GM12878 (cell line): ENCODE measurements at regions not wholly inside any gene's neighbourhood (a gene's known extent, or its start where the extent isn't known, plus 50 kb on each side); places are given as distances from the start of the nearest gene placed in this dataset.

Experiments
- ATAC-seq: fragments of 200-7000 bp; cut with Tn5 transposase; 3 replicates; pipeline ENCODE4 v1.9.1; 2020; ENCODE audit warnings: mild to moderate bottlenecking, moderate library complexity
- BruUV-seq: library from RNA; stranded (reverse); fragments of 400-500 nt; replicated peaks from 2 replicates; lab custom pipeline; 2021; lab: Mats Ljungman, UMichigan
- CTCF ChIA-PET: fragments of 300-600 bp; sonication (Branson Sonifier 250); formaldehyde crosslinking; extraction: SDS; loops from one replicate; lab custom pipeline; 2021; ENCODE audit warnings: inconsistent platforms; lab: Yijun Ruan, JAX
- POLR2A ChIA-PET: fragments of 350-600 bp; formaldehyde crosslinking; extraction: SDS; loops from one replicate; lab custom pipeline; 2021; ENCODE audit warnings: inconsistent platforms; lab: Charles Lee
- RAD21 ChIA-PET: fragments of 300-600 bp; sonication (Branson Sonifier 250); formaldehyde crosslinking; loops from one replicate; lab custom pipeline; 2023; ENCODE audit warnings: antibody characterized with exemption; ENCODE audit not compliant: unreplicated experiment; lab: Charles Lee
- SMC1A ChIA-PET: fragments of 300-600 bp; sonication (Branson Sonifier 250); formaldehyde crosslinking; loops from one replicate; lab custom pipeline; 2023; ENCODE audit not compliant: unreplicated experiment, uncharacterized antibody; lab: Charles Lee
- DNase-seq: peaks from one replicate; pipeline ENCODE4 v3.0.0-alpha.2; 2011; ENCODE audit warnings: low read depth, low spot score
- FAIRE-seq: peaks from 3 replicates; lab custom pipeline; 2011; peaks lifted over from hg19 to GRCh38; lab: Jason Lieb, UNC
- H2AFZ ChIP-seq: 2 replicates; pipeline ENCODE4 v1.6.0; 2011; ENCODE audit warnings: low read depth, low read length, control low read depth; ENCODE audit not compliant: control insufficient read depth
- H3K27ac ChIP-seq: 2 replicates; pipeline ENCODE4 v1.5.1; 2011; ENCODE audit warnings: control low read depth; ENCODE audit not compliant: control insufficient read depth, insufficient read depth
- H3K27me3 ChIP-seq, 2 experiments: replicated peaks in 1 of 2; 2 replicates each; pipeline versions ENCODE4 v1.6.0 to v1.6.1; 2011; ENCODE audit warnings: low read length in 1 of 2; ENCODE audit not compliant: control insufficient read depth in 2 of 2, insufficient read depth in 2 of 2
- H3K36me3 ChIP-seq, 2 experiments: 2 replicates each; pipeline ENCODE4 v1.5.1; 2011; ENCODE audit warnings: low read length in 1 of 2; ENCODE audit not compliant: control insufficient read depth in 2 of 2, insufficient read depth in 2 of 2
- H3K4me1 ChIP-seq: 2 replicates; pipeline ENCODE4 v1.6.1; 2011; ENCODE audit warnings: mild to moderate bottlenecking, low read length, moderate library complexity, mixed read lengths; ENCODE audit not compliant: control insufficient read depth, insufficient read depth
- H3K4me2 ChIP-seq: 2 replicates; pipeline ENCODE4 v1.6.0; 2011; ENCODE audit warnings: control low read depth; ENCODE audit not compliant: control insufficient read depth, insufficient read depth
- H3K4me3 ChIP-seq: fragments of 200-600 bp; sonication (generic); 2 replicates; pipeline ENCODE4 v1.5.1; 2016
- H3K79me2 ChIP-seq: 2 replicates; pipeline ENCODE4 v1.6.0; 2011; ENCODE audit warnings: low read length; ENCODE audit not compliant: control insufficient read depth, insufficient read depth
- H3K9ac ChIP-seq: 2 replicates; pipeline ENCODE4 v1.8.0; 2011; ENCODE audit warnings: low read length, control low read depth, mixed read lengths; ENCODE audit not compliant: control insufficient read depth, insufficient read depth
- H3K9me3 ChIP-seq: replicated peaks from 3 replicates; pipeline ENCODE4 v1.5.1; 2011; ENCODE audit warnings: mild to moderate bottlenecking, low read length; ENCODE audit not compliant: control insufficient read depth, insufficient read depth
- H4K20me1 ChIP-seq: 2 replicates; pipeline ENCODE4 v1.6.0; 2011; ENCODE audit not compliant: control insufficient read depth, insufficient read depth
- BRCA1 ChIP-seq: IDR thresholded peaks from 2 replicates; pipeline ENCODE4 v1.6.1; 2011; ENCODE audit warnings: low read depth, low read length, improper control_type of control experiment
- CHD2 ChIP-seq: IDR thresholded peaks from 2 replicates; pipeline ENCODE4 v1.6.1; 2011; ENCODE audit warnings: low read depth, low read length, improper control_type of control experiment, borderline replicate concordance
- CHD4 ChIP-seq: fragments of 200-600 bp; sonication (generic); IDR thresholded peaks from 2 replicates; pipeline ENCODE4 v1.6.1; 2016; ENCODE audit warnings: mild to moderate bottlenecking
- CREM ChIP-seq: IDR thresholded peaks from 2 replicates; pipeline ENCODE4 v1.6.1; 2014; ENCODE audit warnings: antibody characterized with exemption, low read depth
- KDM1A ChIP-seq: fragments of 200-600 bp; sonication (generic); IDR thresholded peaks from 2 replicates; pipeline ENCODE4 v1.6.1; 2016; ENCODE audit warnings: borderline replicate concordance
- MEF2B ChIP-seq: fragments of 450-650 bp; IDR thresholded peaks from 2 replicates; pipeline ENCODE4 v1.6.1; 2018; ENCODE audit warnings: mild to moderate bottlenecking, moderate library complexity; ENCODE audit not compliant: partially characterized antibody, poor library complexity, severe bottlenecking
- NFIC ChIP-seq: IDR thresholded peaks from 2 replicates; pipeline ENCODE4 v1.6.1; 2012; ENCODE audit warnings: low read depth, mild to moderate bottlenecking, inconsistent platforms, low read length, moderate library complexity
- PAX5 ChIP-seq: IDR thresholded peaks from 2 replicates; pipeline ENCODE4 v1.6.1; 2011; ENCODE audit warnings: low read depth, low read length, borderline replicate concordance
- RFX5 ChIP-seq: IDR thresholded peaks from 2 replicates; pipeline ENCODE4 v1.6.1; 2011; ENCODE audit warnings: low read depth, low read length, improper control_type of control experiment
- TCF3 ChIP-seq: IDR thresholded peaks from 2 replicates; pipeline ENCODE4 v1.6.1; 2012; ENCODE audit warnings: low read depth, mild to moderate bottlenecking, low read length, borderline replicate concordance; ENCODE audit not compliant: insufficient read depth
- WGBS: methylation state at CpG from one replicate; pipeline ENCODE4 v1.1.6; 2016; ENCODE audit warnings: low lambda C conversion rate; ENCODE audit not compliant: insufficient replicate concordance, insufficient coverage; ENCODE audit errors: missing lambda C conversion rate; 5-methylcytosine and 5-hydroxymethylcytosine counted together
- in situ Hi-C: fragments of 300-500 bp; cut with MboI; formaldehyde crosslinking; loops from 9 replicates; pipeline ENCODE4 v1.14.3; 2018; ENCODE audit warnings: mixed read lengths
- intact Hi-C: fragments of 100-400 bp; cut with micrococcal nuclease; formaldehyde crosslinking; loops from one replicate; pipeline ENCODE4 v1.14.2; 2022; ENCODE audit not compliant: unreplicated experiment
- TF ChIP-seq, protein P1 (sequence below): fragments of 450-650 bp; IDR thresholded peaks from 2 replicates; pipeline ENCODE4 v1.6.1; 2016; ENCODE audit warnings: mild to moderate bottlenecking

DNA sequence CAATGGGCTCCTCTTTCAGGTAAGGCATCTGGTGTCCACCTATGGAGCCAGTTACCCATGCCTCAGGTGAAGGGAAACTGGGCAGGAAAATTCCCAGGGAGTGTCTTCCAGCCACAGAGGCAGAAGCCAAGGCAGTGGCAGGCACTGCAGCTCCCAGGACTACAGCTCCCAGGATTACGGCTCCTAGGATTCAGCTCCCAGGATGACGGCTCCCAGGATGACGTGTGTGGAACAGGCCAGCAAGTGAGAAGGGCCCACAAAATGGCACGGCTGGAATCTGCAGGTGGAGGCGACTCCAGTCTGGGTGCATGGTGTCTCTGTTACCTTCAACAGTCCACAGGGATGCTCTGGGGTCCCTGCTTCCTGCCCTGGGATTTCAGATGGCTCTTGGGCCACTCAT is 92.1 kb downstream of the PTGR3 start:
- DNase-seq = no peak
- Histone ChIP-seq H3K9ac (no peak overlapping the region), H3K4me3 (no peak overlapping the region), H3K36me3 (no peaks in the 10 kb centered on the region), H2AFZ (no peak overlapping the region), H3K27me3 (no peaks in the 10 kb centered on the region; a peak in 2 of 4 replicates), H3K4me2 (no peak overlapping the region), H3K9me3 (no peaks in the 10 kb centered on the region), H3K79me2 (no peaks in the 10 kb centered on the region), H4K20me1 (no peaks in the 10 kb centered on the region), H3K27ac (no peak overlapping the region)
- no peak for ATAC-seq
- ChIA-PET POLR2A (no interaction called here), RAD21 (no interaction called here)
- intact Hi-C loops = no loop called here
- WGBS = 35% methylated on average over 5 of the region's 5 CpGs
- TF ChIP-seq NFIC (no peak), BRCA1 (no peak), MEF2B (no peak), CREM (no peak), TCF3 (no peak), CHD2 (no peak), PAX5 (no peak), KDM1A (no peak), CHD4 (no peak), RFX5 (no peak)
- TF ChIP-seq, protein P1, sequence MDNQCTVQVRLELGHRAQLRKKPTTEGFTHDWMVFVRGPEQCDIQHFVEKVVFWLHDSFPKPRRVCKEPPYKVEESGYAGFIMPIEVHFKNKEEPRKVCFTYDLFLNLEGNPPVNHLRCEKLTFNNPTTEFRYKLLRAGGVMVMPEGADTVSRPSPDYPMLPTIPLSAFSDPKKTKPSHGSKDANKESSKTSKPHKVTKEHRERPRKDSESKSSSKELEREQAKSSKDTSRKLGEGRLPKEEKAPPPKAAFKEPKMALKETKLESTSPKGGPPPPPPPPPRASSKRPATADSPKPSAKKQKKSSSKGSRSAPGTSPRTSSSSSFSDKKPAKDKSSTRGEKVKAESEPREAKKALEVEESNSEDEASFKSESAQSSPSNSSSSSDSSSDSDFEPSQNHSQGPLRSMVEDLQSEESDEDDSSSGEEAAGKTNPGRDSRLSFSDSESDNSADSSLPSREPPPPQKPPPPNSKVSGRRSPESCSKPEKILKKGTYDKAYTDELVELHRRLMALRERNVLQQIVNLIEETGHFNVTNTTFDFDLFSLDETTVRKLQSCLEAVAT = no peak
- TF ChIP-seq, all 136 proteins: peak for 0
- FAIRE-seq = no peak
- in situ Hi-C loops = no loop called here
- CTCF ChIA-PET = no interaction called here
- H3K4me1 ChIP-seq = no peaks in the 10 kb centered on the region
- BruUV-seq = no TSS peak
- SMC1A ChIA-PET = no interaction called here
